ENCODE measurements at regions not wholly inside any gene's neighbourhood (a gene's known extent, or its start where the extent isn't known, plus 50 kb on each side); places are given as distances from the start of the nearest gene placed in this dataset.
"Not testable (repeated sequence)": the region's sequence is repeated elsewhere in the genome, so short reads cannot be mapped to it uniquely, and the experiment has no call there.

DNA sequence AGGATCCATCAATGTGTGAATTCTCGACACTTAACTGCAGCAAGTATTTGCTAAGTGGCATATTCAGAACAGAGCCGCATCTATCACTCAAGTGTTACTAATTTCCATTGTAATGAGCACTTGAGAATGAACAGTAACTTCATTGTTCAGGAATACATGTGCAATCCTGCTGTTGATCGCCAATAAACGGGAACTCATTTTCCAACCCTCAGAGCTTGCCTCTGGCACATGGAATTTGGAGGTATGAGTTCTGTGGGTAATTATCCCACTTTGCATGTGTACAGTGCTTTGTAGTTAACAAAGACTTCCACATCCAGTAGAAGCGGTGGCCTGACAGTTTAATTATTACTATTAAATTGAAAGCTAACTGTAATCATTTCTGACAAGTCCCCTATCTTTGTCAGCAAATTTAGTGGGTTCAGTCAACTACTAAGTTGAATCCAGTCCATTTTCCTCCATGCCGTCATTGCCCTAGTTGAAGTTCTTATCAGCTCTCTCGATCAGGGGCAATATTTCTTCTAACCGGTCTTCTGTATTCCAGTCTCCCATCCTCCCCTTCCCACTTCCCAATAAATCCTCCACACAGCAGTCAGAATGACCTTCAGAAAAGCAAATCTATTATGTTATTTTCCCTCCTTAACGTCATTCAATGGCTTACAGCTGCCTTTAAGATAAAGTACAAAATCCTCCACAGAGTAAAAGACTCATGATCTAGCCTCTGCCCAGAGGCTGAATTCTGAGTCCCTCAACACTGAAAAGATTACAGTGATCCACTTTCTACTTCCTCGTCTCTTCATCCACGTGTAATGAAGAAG, 62.4 kb upstream of the GBA3 start:
- peak; percentile 43 for DNase-seq

DNA sequence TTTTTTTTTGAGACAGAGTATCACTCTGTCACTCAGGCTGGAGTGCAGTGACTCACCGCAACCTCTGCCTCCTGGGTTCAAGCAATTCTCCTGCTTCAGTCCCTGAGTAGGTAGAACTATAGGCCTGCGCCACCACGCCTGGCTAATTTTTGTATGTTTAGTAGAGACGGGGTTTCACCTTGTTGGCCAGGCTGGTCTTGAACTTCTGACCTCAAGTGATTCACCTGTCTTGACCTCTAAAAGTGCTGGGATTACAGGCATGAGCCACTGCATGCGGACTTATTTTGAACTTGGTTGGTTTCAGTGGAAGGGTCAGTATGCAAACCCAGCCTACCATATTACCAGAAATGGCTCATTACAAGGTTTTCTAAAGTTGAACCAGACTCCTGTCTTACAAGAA, 61.6 kb upstream of the GBA3 start:
- not testable (repeated sequence) for DNase-seq

DNA sequence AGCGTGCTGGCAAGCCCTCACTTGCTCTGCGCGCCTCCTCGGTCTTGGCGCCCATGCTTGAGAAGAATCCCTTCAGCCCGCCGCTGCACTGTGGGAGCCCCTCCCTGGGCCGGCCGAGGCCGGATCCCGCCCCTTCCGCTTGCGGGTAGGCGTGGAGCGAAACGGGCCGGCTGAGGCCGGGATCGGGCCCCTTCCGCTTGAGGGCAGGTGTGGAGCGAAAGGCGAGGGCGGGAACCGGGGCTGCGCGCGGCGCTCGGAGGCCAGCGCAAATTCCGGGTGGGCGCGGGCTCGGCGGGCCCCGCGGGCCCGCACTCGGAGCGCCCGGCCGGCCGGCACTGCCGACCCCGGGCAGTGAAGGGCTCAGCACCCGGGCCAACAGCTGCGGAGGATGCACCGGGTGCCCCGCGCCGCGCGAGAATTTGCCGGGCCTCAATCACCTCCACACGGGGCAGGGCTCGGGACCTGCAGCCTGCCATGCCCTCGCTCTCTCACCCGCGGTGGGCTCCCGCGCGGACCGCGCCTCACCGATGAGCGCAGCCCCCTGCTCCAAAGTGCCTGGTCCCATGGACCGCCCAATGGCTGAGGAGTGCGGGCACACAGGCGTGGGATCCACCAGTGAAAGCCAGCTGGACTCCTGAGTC, 58.1 kb upstream of the GBA3 start:
- no peak for DNase-seq

DNA sequence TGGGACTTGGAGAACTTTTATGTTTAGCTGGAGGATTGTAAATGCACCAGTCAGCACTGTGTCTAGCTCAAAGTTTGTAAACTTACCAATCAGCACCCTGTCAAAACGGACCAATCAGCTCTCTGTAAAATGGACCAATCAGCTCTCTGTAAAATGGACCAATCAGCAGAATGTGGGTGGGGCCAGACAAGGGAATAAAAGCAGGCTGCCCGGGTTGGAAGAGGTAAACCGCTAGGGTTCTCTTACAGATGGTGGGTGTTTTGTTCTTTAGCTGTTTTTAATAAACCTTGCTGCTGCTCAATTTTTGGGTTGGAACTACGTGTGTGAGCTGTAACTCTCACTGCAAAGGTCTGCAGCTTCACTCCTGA, 57.6 kb upstream of the GBA3 start:
- not testable (repeated sequence) for DNase-seq

DNA sequence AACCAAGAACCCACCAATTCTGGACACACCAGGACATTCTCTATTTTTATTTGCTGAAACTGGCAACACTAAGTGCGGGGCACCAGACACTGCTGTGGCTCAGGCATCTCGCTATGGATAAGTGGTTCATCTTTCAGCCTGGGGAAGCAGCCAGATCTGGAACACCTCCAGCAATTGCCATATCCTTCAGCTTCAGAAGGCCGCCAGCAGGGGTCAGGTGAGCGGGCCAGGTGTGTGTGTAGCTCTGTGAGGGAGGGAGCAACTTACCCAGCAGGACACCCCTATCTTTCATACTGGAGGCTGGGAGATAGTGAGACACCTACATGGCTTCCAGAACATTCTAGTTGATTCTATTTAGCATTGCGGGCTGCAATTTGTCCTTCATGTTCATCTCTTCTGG, 57.0 kb upstream of the GBA3 start:
- DNase-seq: no peak

DNA sequence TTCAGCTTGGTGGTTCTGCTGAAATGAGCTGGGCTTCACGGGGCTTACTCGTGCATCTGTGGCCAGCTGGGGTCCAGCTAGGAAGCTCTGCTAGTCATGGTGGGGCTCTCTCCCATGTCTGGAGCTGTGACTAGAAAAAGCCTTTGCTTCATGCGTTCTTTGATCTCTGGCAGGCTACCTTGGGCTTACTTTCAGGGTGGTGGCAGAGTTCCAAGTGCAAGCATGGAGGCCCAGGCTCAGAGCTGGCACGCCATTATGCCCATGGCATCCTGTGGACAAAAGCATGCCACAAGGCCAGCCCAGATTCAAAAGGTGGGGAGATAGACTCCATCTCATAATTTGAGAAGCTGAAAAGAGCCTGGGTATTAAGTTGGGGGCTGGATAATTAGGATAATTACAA, 55.4 kb upstream of the GBA3 start:
- peak; percentile 30 for DNase-seq
